ENCODE measurements at regions not wholly inside any gene's neighbourhood (a gene's known extent, or its start where the extent isn't known, plus 50 kb on each side); places are given as distances from the start of the nearest gene placed in this dataset.

DNA sequence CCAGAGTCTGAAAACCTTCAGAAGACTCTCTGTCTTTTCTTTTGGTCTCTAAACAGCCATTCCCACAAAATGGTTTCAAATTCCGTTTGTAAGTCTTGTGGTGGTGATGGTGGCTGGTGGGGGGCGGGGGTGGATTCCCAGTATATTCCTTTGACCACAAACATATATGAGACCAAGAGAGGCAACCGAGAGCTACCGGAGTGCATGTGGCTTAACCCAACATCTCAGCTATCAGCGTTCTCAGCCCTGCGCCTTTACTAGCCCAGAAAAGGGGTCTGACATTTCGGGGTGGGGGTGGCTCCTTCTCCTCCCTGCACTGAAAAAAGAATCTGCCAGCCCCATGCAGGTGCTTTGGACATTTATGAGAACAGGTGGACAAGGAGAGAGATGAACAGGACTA lies 621.1 kb downstream of the ACTR3B start:
- TF ChIP-seq, protein P1, sequence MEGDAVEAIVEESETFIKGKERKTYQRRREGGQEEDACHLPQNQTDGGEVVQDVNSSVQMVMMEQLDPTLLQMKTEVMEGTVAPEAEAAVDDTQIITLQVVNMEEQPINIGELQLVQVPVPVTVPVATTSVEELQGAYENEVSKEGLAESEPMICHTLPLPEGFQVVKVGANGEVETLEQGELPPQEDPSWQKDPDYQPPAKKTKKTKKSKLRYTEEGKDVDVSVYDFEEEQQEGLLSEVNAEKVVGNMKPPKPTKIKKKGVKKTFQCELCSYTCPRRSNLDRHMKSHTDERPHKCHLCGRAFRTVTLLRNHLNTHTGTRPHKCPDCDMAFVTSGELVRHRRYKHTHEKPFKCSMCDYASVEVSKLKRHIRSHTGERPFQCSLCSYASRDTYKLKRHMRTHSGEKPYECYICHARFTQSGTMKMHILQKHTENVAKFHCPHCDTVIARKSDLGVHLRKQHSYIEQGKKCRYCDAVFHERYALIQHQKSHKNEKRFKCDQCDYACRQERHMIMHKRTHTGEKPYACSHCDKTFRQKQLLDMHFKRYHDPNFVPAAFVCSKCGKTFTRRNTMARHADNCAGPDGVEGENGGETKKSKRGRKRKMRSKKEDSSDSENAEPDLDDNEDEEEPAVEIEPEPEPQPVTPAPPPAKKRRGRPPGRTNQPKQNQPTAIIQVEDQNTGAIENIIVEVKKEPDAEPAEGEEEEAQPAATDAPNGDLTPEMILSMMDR (IDR thresholded peaks at IDR 0.05): no peak
- TF ChIP-seq POLR2AphosphoS5 (IDR thresholded peaks at IDR 0.05): no peak
